GM13977 (cell line): ENCODE measurements at regions not wholly inside any gene's neighbourhood (a gene's known extent, or its start where the extent isn't known, plus 50 kb on each side); places are given as distances from the start of the nearest gene placed in this dataset.
"Not testable (repeated sequence)": the region's sequence is repeated elsewhere in the genome, so short reads cannot be mapped to it uniquely, and the experiment has no call there.

ENCODE experiments used
- DNase-seq: peaks from one replicate; pipeline ENCODE4 v3.0.0; 2012; ENCODE audit warnings: low spot score
- CTCF ChIP-seq: IDR thresholded peaks from 2 replicates; pipeline ENCODE4 v1.5.1; 2012; ENCODE audit warnings: mild to moderate bottlenecking, control low read depth; ENCODE audit not compliant: insufficient read depth; ENCODE audit errors: extremely low read depth, missing control alignments
- in situ Hi-C: fragments of 300-500 bp; cut with MboI; formaldehyde crosslinking; loops from one replicate; pipeline ENCODE4 v1.12.0; 2022; ENCODE audit warnings: low sequenced_read_pairs, low pct_unique_long_range_greater_than_20kb, mixed read lengths, inconsistent platforms; ENCODE audit not compliant: unreplicated experiment

- in situ Hi-C loops = no loop called here
- no peak for TF ChIP-seq CTCF
- no peak for DNase-seq
Observed at GRCh38 chr5:8561854-8562253, 692.9 kb downstream of the MTRR start.

DNA sequence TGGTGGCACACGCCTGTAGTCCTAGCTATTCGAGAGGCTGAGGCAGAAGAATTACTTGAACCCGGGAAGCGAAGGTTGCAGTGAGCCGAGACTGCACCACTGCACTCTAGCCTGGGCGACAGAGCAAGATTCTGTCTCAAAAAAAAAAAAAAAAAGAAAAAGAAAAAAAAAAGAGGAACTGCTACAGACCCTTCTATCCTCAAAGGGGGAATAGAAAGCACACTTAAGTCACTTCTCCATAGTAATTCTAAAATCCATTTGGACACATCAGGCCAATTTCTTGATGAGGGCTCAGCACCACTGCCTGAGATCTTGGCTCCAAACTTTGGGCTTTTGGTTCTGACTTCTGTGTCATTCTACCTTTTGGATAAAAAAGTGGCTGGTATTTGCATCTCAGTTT, 694.6 kb downstream of the MTRR start:
- DNase-seq, in situ Hi-C loops: not testable (repeated sequence)

DNA sequence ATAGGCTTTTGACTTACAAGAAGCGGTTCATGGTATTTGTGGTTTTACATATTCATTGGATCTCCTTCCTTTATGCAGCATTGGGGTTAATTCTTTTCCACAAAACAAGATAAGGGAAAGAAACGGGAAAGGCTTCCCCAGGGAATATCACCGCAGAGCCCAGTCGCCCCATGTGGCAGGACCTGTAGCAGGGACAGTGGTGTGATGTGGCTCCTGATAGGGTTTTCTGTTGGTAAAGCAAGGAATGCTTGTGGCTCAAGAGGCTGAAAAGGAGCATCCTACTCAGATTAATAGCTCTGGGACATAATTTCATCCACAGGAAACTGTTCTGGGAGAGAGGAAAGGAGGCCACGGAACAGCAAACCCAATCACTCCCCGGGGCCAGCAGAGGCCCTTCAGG, 699.9 kb downstream of the MTRR start:
- in situ Hi-C loops = no loop called here
- DNase-seq = no peak
- TF ChIP-seq CTCF = no peak

DNA sequence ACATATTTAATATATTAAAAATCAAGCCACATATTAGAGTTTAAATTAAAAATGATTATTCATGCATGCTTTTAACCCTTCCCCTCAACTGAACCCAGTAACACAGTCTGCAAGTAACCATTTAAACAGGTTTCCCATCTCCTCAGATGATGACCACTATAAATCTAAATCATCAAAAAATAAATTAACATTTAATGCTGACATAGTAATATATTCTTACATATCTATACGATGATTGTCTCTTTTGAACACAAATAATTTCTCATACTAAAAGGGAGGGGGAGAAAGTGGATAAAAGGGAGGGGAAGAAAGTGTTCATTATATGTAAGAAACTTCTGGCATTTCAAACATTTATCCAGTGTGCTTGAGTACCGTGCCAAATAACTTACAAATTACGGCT, 701.6 kb downstream of the MTRR start:
- TF ChIP-seq CTCF = no peak
- in situ Hi-C loops = no loop called here
- no peak for DNase-seq

DNA sequence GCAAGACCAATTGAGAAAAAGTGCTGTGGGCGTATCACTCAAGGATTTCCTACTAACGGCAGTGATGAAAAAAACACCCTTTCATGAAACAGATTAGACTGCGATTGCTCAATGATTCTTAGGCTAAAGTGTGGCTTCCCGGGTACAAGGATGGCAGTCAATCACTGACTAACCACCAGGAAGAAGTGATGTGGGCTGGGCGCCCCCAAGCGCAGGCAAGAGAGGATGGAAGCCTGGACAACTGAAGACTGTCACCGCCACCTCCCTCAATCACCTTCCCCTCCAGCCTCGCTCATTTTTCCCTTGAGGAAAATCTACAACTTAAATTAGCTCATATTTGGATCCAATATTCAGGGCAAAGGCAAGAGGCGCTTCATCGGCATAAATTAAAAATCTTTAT, 707.2 kb downstream of the MTRR start:
- DNase-seq = no peak
- in situ Hi-C loops = no loop called here
- no peak for TF ChIP-seq CTCF

DNA sequence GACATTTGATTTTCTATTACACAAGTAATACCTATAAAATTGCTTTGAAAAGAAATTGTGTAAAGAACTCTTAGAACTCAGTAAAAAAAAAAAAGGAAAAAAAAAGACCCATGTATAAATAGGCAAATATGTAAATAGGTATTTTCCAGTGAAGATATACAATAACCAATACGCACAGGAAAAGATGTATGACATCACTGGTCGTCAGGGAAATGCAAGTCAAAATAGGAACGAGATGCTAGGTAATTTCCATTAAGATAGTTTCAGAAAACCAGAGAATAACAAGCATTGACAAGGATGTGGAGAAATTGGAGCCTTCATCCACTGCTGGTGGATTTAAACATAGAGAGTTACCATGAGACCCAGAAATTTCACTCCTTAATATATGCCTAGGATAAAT, 708.8 kb downstream of the MTRR start:
- in situ Hi-C loops = no loop called here
- peak; percentile 25 for DNase-seq
- TF ChIP-seq CTCF = no peak

DNA sequence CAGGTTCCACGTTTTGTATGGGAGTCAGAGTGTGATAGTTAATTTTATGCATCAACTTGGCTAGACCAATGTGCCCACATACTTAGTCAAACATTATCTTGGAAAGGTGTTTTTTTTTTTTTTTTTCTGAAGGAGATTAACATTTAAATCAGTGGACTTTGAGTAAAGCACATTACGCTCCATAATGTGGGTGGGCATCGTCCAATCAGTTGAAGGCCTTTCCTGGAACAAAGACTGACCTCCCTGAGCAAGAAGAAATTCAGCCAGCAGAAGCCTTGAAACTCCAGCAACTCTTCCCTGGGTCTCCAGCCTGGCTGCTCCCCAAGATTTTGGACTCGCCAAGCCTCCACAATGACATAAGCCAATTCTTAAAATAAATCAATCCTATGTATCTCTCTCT, 711.4 kb downstream of the MTRR start:
- no peak for TF ChIP-seq CTCF
- in situ Hi-C loops = no loop called here
- DNase-seq = no peak
